IMR-90 (cell line): ENCODE measurements at regions not wholly inside any gene's neighbourhood (a gene's known extent, or its start where the extent isn't known, plus 50 kb on each side); places are given as distances from the start of the nearest gene placed in this dataset.

Experiments
- ATAC-seq: fragments of 200-7000 bp; cut with Tn5 transposase; 2 replicates; pipeline ENCODE4 v1.9.1; 2020; ENCODE audit warnings: low read depth, mild to moderate bottlenecking, moderate library complexity
- BruUV-seq: library from RNA; stranded (reverse); fragments of 400-500 nt; replicated peaks from 2 replicates; lab custom pipeline; 2021; lab: Mats Ljungman, UMichigan
- CTCF ChIA-PET: fragments of 300-600 bp; formaldehyde crosslinking; extraction: SDS; loops from one replicate; lab custom pipeline; 2021; ENCODE audit warnings: antibody characterized with exemption; lab: Yijun Ruan, JAX
- POLR2A ChIA-PET: fragments of 300-600 bp; sonication (Branson Sonifier 250); formaldehyde crosslinking; loops from one replicate; lab custom pipeline; 2022; ENCODE audit warnings: antibody characterized with exemption; ENCODE audit not compliant: unreplicated experiment; lab: Charles Lee
- DNase-seq: peaks from one replicate; pipeline ENCODE4 v3.0.0; 2013
- H2AFZ ChIP-seq: replicated peaks from 2 replicates; pipeline ENCODE3; 2013; ENCODE audit warnings: low read length, mild to moderate bottlenecking; ENCODE audit not compliant: poor library complexity
- H2AK5ac ChIP-seq: 2 replicates; pipeline ENCODE4 v1.6.1; 2013; ENCODE audit warnings: low read depth, low read length, inconsistent platforms
- H2AK9ac ChIP-seq: replicated peaks from 2 replicates; pipeline ENCODE3; 2013; ENCODE audit warnings: mild to moderate bottlenecking, low read depth, low read length, moderate library complexity; ENCODE audit not compliant: poor library complexity
- H2BK120ac ChIP-seq: 2 replicates; pipeline ENCODE4 v1.6.1; 2013; ENCODE audit warnings: low read depth, low read length, inconsistent platforms
- H2BK15ac ChIP-seq: 3 replicates; pipeline ENCODE4 v1.6.1; 2013; ENCODE audit warnings: low read depth, low read length, inconsistent platforms
- H2BK20ac ChIP-seq: 2 replicates; pipeline ENCODE4 v1.6.1; 2013; ENCODE audit warnings: low read depth, mild to moderate bottlenecking, inconsistent platforms, low read length, moderate library complexity
- H2BK5ac ChIP-seq: 2 replicates; pipeline ENCODE4 v1.6.1; 2013; ENCODE audit warnings: mild to moderate bottlenecking, low read depth, low read length, inconsistent platforms; ENCODE audit not compliant: poor library complexity, severe bottlenecking
- H3K14ac ChIP-seq: replicated peaks from 2 replicates; pipeline ENCODE4 v1.6.1; 2013; ENCODE audit warnings: low read depth, low read length, inconsistent platforms
- H3K18ac ChIP-seq: 2 replicates; pipeline ENCODE4 v1.6.1; 2013; ENCODE audit warnings: low read depth, low read length, control low read depth
- H3K23ac ChIP-seq: 2 replicates; pipeline ENCODE4 v1.6.1; 2013; ENCODE audit warnings: low read depth, low read length, inconsistent platforms
- H3K27ac ChIP-seq: 2 replicates; pipeline ENCODE4 v1.5.1; 2013; ENCODE audit warnings: mild to moderate bottlenecking, control low read depth, low read length; ENCODE audit not compliant: insufficient read depth
- H3K27me3 ChIP-seq: 2 replicates; pipeline ENCODE4 v1.6.1; 2013; ENCODE audit warnings: low read length; ENCODE audit not compliant: control insufficient read depth, insufficient read depth
- H3K36me3 ChIP-seq: 2 replicates; pipeline ENCODE4 v1.6.1; 2013; ENCODE audit warnings: low read length, mixed read lengths; ENCODE audit not compliant: control insufficient read depth, insufficient read depth
- H3K4ac ChIP-seq: 2 replicates; pipeline ENCODE4 v1.6.1; 2013; ENCODE audit warnings: low read depth, low read length, inconsistent platforms
- H3K4me1 ChIP-seq: 2 replicates; pipeline ENCODE4 v1.6.1; 2013; ENCODE audit warnings: low read length, mixed read lengths; ENCODE audit not compliant: control insufficient read depth, insufficient read depth
- H3K4me2 ChIP-seq: 2 replicates; pipeline ENCODE4 v1.6.1; 2013; ENCODE audit warnings: low read depth, mild to moderate bottlenecking, control low read depth, low read length, moderate library complexity
- H3K4me3 ChIP-seq: 2 replicates; pipeline ENCODE4 v1.5.1; 2013; ENCODE audit warnings: low read depth, mild to moderate bottlenecking, control low read depth, low read length, moderate library complexity; ENCODE audit not compliant: insufficient read depth
- H3K56ac ChIP-seq: 2 replicates; pipeline ENCODE4 v1.6.1; 2013; ENCODE audit warnings: low read length, inconsistent platforms; ENCODE audit not compliant: insufficient read depth; ENCODE audit errors: extremely low read depth
- H3K79me1 ChIP-seq, 2 experiments: 2 replicates each; pipeline ENCODE4 v1.6.1; 2013; ENCODE audit warnings: low read length in 2 of 2, inconsistent platforms in 1 of 2, low read depth in 1 of 2
- H3K9ac ChIP-seq: 2 replicates; pipeline ENCODE4 v1.6.1; 2013; ENCODE audit warnings: low read depth, low read length, control low read depth
- H3K9me1 ChIP-seq: 2 replicates; pipeline ENCODE4 v1.6.1; 2013; ENCODE audit warnings: low read length, inconsistent platforms; ENCODE audit not compliant: insufficient read depth
- H3K9me3 ChIP-seq: 2 replicates; pipeline ENCODE4 v1.6.1; 2013; ENCODE audit warnings: low read length; ENCODE audit not compliant: control insufficient read depth, insufficient read depth
- H4K20me1 ChIP-seq: 2 replicates; pipeline ENCODE4 v1.6.1; 2013; ENCODE audit warnings: low read length, inconsistent platforms; ENCODE audit not compliant: insufficient read depth
- H4K5ac ChIP-seq: 2 replicates; pipeline ENCODE4 v1.6.1; 2013; ENCODE audit warnings: mild to moderate bottlenecking, low read depth, low read length, control low read depth
- H4K8ac ChIP-seq, 2 experiments: 2 replicates each; pipeline ENCODE4 v1.6.1; 2013; ENCODE audit warnings: low read depth in 2 of 2, low read length in 2 of 2, control low read depth in 1 of 2, inconsistent platforms in 1 of 2
- H4K91ac ChIP-seq: 2 replicates; pipeline ENCODE4 v1.6.1; 2013; ENCODE audit warnings: low read depth, low read length, inconsistent platforms; ENCODE audit not compliant: insufficient read depth
- BHLHE40 ChIP-seq: fragments of 150-350 bp; IDR thresholded peaks from 2 replicates; pipeline ENCODE4 v1.6.1; 2016; ENCODE audit warnings: mild to moderate bottlenecking, low read depth, low read length
- CEBPB ChIP-seq: IDR thresholded peaks from 2 replicates; pipeline ENCODE4 v1.6.1; 2012; ENCODE audit warnings: low read depth, low read length, improper control_type of control experiment
- CHD1 ChIP-seq: IDR thresholded peaks from 2 replicates; pipeline ENCODE4 v1.6.1; 2012; ENCODE audit warnings: low read depth, low read length, improper control_type of control experiment
- FOS ChIP-seq: fragments of 150-350 bp; IDR thresholded peaks from 2 replicates; pipeline ENCODE4 v1.6.1; 2016; ENCODE audit warnings: low read depth, low read length
- MAFK ChIP-seq: IDR thresholded peaks from 2 replicates; pipeline ENCODE4 v1.6.1; 2012; ENCODE audit warnings: low read depth, low read length, improper control_type of control experiment
- MAZ ChIP-seq: IDR thresholded peaks from 2 replicates; pipeline ENCODE4 v1.6.1; 2012; ENCODE audit warnings: low read depth, mild to moderate bottlenecking, low read length, improper control_type of control experiment, moderate library complexity, borderline replicate concordance
- MXI1 ChIP-seq: IDR thresholded peaks from 2 replicates; pipeline ENCODE4 v1.6.1; 2012; ENCODE audit warnings: low read depth, mild to moderate bottlenecking, low read length, moderate library complexity, borderline replicate concordance
- NFE2L2 ChIP-seq: fragments of 150-350 bp; IDR thresholded peaks from 2 replicates; pipeline ENCODE4 v1.6.1; 2016; ENCODE audit warnings: low read depth, mild to moderate bottlenecking, low read length
- POLR2A ChIP-seq: IDR thresholded peaks from 2 replicates; pipeline ENCODE4 v1.6.1; 2012; ENCODE audit warnings: mild to moderate bottlenecking, low read depth, low read length
- RAD21 ChIP-seq: IDR thresholded peaks from 2 replicates; pipeline ENCODE4 v1.6.1; 2012; ENCODE audit warnings: low read length, improper control_type of control experiment
- RCOR1 ChIP-seq: IDR thresholded peaks from 2 replicates; pipeline ENCODE4 v1.6.1; 2012; ENCODE audit warnings: mild to moderate bottlenecking, low read length, improper control_type of control experiment; ENCODE audit not compliant: insufficient replicate concordance
- RFX5 ChIP-seq: IDR thresholded peaks from 2 replicates; pipeline ENCODE4 v1.8.0; 2012; ENCODE audit warnings: low read depth, mild to moderate bottlenecking, low read length, moderate library complexity
- SMC3 ChIP-seq: fragments of 150-350 bp; IDR thresholded peaks from 2 replicates; pipeline ENCODE4 v1.6.1; 2016; ENCODE audit warnings: low read depth, mild to moderate bottlenecking, antibody characterized with exemption, low read length, moderate library complexity
- WGBS, 2 experiments: methylation state at CpG; one replicate each; pipeline versions ENCODE4 v1.1.5 to v1.1.7; 2013; ENCODE audit warnings: missing lambda C conversion rate in 2 of 2; ENCODE audit not compliant: insufficient read length in 1 of 2; ENCODE audit errors: extremely low coverage in 2 of 2; 5-methylcytosine and 5-hydroxymethylcytosine counted together
- dilution Hi-C: fragments of 300-500 bp; cut with HindIII; formaldehyde crosslinking; loops from one replicate; pipeline ENCODE4 v1.14.3; 2018; ENCODE audit warnings: low sequenced_read_pairs; ENCODE audit not compliant: unreplicated experiment
- in situ Hi-C: fragments of 300-500 bp; cut with MboI; formaldehyde crosslinking; loops from 3 replicates; pipeline ENCODE4 v1.14.3; 2019; ENCODE audit warnings: low sequenced_read_pairs, inconsistent platforms, mixed read lengths
- intact Hi-C: fragments of 100-400 bp; cut with micrococcal nuclease; formaldehyde crosslinking; loops from 2 replicates; pipeline ENCODE4 v1.10.0; 2022
- TF ChIP-seq, protein P1 (sequence below): conservative IDR thresholded peaks from 2 replicates; pipeline ENCODE4 v1.5.1; 2012; ENCODE audit warnings: mild to moderate bottlenecking, low read depth, low read length, improper control_type of control experiment
- TF ChIP-seq, protein P2 (sequence below): fragments of 150-350 bp; IDR thresholded peaks from 2 replicates; pipeline ENCODE4 v1.6.1; 2016; ENCODE audit warnings: low read depth, mild to moderate bottlenecking, low read length, moderate library complexity, borderline replicate concordance
- TF ChIP-seq, protein P3 (sequence below): fragments of 150-350 bp; IDR thresholded peaks from 2 replicates; pipeline ENCODE4 v1.6.1; 2017; ENCODE audit warnings: mild to moderate bottlenecking, antibody characterized with exemption, low read length, low read depth

DNA sequence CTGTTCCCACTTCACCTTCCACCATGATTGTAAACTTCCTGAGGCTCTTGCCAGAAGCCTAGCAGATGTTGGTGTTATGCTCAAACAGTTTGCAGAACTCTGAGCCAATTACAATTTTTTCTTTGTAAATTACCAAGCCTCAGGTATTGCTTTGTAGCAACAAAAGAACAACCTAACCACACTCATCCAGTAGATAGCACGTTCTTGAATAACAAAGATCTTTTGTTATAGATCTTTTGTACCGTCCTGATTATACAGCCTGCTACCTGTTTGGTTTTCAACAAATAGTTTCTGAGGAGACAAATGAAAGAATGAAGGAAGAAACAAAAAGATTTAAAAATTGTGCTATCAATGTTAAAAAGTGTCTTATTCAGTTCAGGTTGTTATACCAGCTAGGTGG, 474.7 kb upstream of the ALCAM start:
- no peak for ATAC-seq
- no TSS peak for BruUV-seq

More for the DNA sequence above, 474.7 kb upstream of the ALCAM start:
- no peaks in the 10 kb centered on the region for H3K9me1 ChIP-seq
- no peak overlapping the region for H2BK120ac ChIP-seq
- in situ Hi-C loops (no loop called here), intact Hi-C loops (no loop called here), dilution Hi-C loops (no loop called here)
- CTCF ChIA-PET = interaction anchor here (0.6 kb wide), 1 partner anchor 551 kb away, joined by 6 read pairs; no protein-coding TSS in a partner anchor
- no peaks in the 10 kb centered on the region for H4K20me1 ChIP-seq
- H3K4me1 ChIP-seq = peaks cover under 1% of the 10 kb centered on the region; the same call in 1 of the 2 replicates
- H3K27me3 ChIP-seq = no peaks in the 10 kb centered on the region
- no peak for DNase-seq
- H3K23ac ChIP-seq = no peak overlapping the region
- no peak overlapping the region for H4K8ac ChIP-seq
- POLR2A ChIA-PET = no interaction called here
- 0 out of 2 replicates have a peak overlapping the region, but pooled peaks have one; percentile 21 for H2BK20ac ChIP-seq
- no peak overlapping the region for H2BK15ac ChIP-seq
- no peaks in the 10 kb centered on the region for H3K36me3 ChIP-seq
- H3K9ac ChIP-seq = no peak overlapping the region
- H2BK5ac ChIP-seq = no peak overlapping the region
- H3K18ac ChIP-seq = no peak overlapping the region; the same call in 1 of the 2 replicates
- no peak overlapping the region for H2AK5ac ChIP-seq
- WGBS, 2 experiments = no CpG with 5 or more reads among the region's 2 CpGs
- no peak overlapping the region for H3K4ac ChIP-seq
- H2AK9ac ChIP-seq = no peak overlapping the region
- no peak overlapping the region for H3K4me3 ChIP-seq
- no peak overlapping the region for H3K14ac ChIP-seq
- H4K91ac ChIP-seq = no peak overlapping the region
- no peak overlapping the region for H3K4me2 ChIP-seq
- no peak overlapping the region for H4K5ac ChIP-seq
- H2AFZ ChIP-seq = no peak overlapping the region
- no peak overlapping the region for H3K56ac ChIP-seq
- no peaks in the 10 kb centered on the region for H3K9me3 ChIP-seq
- H3K27ac ChIP-seq = no peak overlapping the region
- TF ChIP-seq, protein P1, sequence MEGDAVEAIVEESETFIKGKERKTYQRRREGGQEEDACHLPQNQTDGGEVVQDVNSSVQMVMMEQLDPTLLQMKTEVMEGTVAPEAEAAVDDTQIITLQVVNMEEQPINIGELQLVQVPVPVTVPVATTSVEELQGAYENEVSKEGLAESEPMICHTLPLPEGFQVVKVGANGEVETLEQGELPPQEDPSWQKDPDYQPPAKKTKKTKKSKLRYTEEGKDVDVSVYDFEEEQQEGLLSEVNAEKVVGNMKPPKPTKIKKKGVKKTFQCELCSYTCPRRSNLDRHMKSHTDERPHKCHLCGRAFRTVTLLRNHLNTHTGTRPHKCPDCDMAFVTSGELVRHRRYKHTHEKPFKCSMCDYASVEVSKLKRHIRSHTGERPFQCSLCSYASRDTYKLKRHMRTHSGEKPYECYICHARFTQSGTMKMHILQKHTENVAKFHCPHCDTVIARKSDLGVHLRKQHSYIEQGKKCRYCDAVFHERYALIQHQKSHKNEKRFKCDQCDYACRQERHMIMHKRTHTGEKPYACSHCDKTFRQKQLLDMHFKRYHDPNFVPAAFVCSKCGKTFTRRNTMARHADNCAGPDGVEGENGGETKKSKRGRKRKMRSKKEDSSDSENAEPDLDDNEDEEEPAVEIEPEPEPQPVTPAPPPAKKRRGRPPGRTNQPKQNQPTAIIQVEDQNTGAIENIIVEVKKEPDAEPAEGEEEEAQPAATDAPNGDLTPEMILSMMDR = no peak
- TF ChIP-seq, protein P2, sequence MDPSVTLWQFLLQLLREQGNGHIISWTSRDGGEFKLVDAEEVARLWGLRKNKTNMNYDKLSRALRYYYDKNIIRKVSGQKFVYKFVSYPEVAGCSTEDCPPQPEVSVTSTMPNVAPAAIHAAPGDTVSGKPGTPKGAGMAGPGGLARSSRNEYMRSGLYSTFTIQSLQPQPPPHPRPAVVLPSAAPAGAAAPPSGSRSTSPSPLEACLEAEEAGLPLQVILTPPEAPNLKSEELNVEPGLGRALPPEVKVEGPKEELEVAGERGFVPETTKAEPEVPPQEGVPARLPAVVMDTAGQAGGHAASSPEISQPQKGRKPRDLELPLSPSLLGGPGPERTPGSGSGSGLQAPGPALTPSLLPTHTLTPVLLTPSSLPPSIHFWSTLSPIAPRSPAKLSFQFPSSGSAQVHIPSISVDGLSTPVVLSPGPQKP = no peak
- TF ChIP-seq MAFK (no peak), CHD1 (no peak), FOS (no peak), RAD21 (no peak), CEBPB (no peak), SMC3 (no peak), NFE2L2 (no peak), RCOR1 (no peak), RFX5 (no peak), POLR2A (no peak), MXI1 (no peak), BHLHE40 (no peak), MAZ (no peak)
- TF ChIP-seq, protein P3, sequence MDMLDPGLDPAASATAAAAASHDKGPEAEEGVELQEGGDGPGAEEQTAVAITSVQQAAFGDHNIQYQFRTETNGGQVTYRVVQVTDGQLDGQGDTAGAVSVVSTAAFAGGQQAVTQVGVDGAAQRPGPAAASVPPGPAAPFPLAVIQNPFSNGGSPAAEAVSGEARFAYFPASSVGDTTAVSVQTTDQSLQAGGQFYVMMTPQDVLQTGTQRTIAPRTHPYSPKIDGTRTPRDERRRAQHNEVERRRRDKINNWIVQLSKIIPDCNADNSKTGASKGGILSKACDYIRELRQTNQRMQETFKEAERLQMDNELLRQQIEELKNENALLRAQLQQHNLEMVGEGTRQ = no peak
- no peaks in the 10 kb centered on the region; a peak in 1 of 4 replicates for H3K79me1 ChIP-seq
